Panc1 (cell line): ENCODE measurements at regions not wholly inside any gene's neighbourhood (a gene's known extent, or its start where the extent isn't known, plus 50 kb on each side); places are given as distances from the start of the nearest gene placed in this dataset.

Experiments used
- POLR2AphosphoS5 ChIP-seq: IDR thresholded peaks from 2 replicates; pipeline ENCODE4 v1.6.1; 2012; ENCODE audit warnings: mild to moderate bottlenecking, low read depth, low read length, moderate library complexity
- SIN3A ChIP-seq: IDR thresholded peaks from 2 replicates; pipeline ENCODE4 v1.6.1; 2012; ENCODE audit warnings: low read depth, mild to moderate bottlenecking, low read length, moderate library complexity, borderline replicate concordance; ENCODE audit not compliant: insufficient read depth
- TF ChIP-seq, protein P1 (sequence below): fragments of 450-650 bp; IDR thresholded peaks from 2 replicates; pipeline ENCODE4 v1.5.1; 2017; ENCODE audit warnings: mild to moderate bottlenecking
- TF ChIP-seq, protein P2 (sequence below), 2 experiments: IDR thresholded peaks; 2 replicates each; pipeline ENCODE4 v1.6.1; 2011 to 2012; ENCODE audit warnings: low read depth in 2 of 2, control low read depth in 1 of 2, low read length in 1 of 2, mild to moderate bottlenecking in 1 of 2, moderate library complexity in 1 of 2; ENCODE audit not compliant: insufficient read depth in 1 of 2

DNA sequence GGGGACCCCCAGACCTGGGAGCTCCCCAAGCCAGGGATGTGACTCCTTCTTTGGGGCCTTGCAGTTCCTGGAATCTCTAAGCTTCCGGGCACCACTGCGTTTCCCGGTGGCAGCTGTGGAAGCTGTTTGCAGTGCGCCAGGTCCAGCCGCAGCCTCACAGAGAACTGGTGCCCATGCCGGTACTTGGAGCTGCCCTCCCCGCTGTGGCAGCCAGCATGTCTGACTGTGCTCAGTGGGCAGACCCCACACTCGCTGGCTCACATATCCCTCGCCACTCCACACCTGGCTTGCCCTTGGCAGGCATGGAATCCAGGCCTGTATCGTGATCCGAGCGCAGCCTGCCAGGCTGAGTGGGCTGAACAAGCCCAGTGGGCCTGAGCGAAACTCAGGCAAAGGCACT is 753.2 kb upstream of the PCDH20 start:
- TF ChIP-seq, protein P1, sequence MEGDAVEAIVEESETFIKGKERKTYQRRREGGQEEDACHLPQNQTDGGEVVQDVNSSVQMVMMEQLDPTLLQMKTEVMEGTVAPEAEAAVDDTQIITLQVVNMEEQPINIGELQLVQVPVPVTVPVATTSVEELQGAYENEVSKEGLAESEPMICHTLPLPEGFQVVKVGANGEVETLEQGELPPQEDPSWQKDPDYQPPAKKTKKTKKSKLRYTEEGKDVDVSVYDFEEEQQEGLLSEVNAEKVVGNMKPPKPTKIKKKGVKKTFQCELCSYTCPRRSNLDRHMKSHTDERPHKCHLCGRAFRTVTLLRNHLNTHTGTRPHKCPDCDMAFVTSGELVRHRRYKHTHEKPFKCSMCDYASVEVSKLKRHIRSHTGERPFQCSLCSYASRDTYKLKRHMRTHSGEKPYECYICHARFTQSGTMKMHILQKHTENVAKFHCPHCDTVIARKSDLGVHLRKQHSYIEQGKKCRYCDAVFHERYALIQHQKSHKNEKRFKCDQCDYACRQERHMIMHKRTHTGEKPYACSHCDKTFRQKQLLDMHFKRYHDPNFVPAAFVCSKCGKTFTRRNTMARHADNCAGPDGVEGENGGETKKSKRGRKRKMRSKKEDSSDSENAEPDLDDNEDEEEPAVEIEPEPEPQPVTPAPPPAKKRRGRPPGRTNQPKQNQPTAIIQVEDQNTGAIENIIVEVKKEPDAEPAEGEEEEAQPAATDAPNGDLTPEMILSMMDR, result no peak
- TF ChIP-seq POLR2AphosphoS5 (no peak), SIN3A (no peak)
- TF ChIP-seq, protein P2, sequence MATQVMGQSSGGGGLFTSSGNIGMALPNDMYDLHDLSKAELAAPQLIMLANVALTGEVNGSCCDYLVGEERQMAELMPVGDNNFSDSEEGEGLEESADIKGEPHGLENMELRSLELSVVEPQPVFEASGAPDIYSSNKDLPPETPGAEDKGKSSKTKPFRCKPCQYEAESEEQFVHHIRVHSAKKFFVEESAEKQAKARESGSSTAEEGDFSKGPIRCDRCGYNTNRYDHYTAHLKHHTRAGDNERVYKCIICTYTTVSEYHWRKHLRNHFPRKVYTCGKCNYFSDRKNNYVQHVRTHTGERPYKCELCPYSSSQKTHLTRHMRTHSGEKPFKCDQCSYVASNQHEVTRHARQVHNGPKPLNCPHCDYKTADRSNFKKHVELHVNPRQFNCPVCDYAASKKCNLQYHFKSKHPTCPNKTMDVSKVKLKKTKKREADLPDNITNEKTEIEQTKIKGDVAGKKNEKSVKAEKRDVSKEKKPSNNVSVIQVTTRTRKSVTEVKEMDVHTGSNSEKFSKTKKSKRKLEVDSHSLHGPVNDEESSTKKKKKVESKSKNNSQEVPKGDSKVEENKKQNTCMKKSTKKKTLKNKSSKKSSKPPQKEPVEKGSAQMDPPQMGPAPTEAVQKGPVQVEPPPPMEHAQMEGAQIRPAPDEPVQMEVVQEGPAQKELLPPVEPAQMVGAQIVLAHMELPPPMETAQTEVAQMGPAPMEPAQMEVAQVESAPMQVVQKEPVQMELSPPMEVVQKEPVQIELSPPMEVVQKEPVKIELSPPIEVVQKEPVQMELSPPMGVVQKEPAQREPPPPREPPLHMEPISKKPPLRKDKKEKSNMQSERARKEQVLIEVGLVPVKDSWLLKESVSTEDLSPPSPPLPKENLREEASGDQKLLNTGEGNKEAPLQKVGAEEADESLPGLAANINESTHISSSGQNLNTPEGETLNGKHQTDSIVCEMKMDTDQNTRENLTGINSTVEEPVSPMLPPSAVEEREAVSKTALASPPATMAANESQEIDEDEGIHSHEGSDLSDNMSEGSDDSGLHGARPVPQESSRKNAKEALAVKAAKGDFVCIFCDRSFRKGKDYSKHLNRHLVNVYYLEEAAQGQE (IDR thresholded peaks at IDR 0.05; ENCODE audit: insufficient read depth in 1 of 2, low read depth in 2 of 2, low read length in 1 of 2), result no peak
